ENCODE measurements at regions not wholly inside any gene's neighbourhood (a gene's known extent, or its start where the extent isn't known, plus 50 kb on each side); places are given as distances from the start of the nearest gene placed in this dataset.
A peak's percentile ranks its signal among the peaks of the same experiment; 100 is the strongest.

DNA sequence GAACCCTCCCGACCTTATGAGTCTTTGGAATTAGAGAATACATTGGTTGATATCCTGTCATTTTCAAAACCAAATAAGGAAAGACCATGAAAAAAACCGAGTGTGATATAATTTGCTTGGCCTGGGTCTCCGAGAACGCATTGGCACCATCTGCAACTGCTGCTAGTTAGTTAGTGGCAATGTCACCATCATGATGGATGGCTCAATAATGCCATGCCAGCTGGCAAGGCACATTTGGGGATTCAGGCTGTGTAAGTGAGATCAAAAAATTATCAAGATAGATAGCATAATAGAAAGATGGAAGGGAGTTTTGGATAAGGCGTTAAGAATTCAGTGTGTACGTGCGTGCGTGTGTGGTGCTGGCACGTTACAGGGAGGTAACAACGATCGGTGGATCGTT, 134.7 kb upstream of the TCERG1L start:
- no peak for DNase-seq

DNA sequence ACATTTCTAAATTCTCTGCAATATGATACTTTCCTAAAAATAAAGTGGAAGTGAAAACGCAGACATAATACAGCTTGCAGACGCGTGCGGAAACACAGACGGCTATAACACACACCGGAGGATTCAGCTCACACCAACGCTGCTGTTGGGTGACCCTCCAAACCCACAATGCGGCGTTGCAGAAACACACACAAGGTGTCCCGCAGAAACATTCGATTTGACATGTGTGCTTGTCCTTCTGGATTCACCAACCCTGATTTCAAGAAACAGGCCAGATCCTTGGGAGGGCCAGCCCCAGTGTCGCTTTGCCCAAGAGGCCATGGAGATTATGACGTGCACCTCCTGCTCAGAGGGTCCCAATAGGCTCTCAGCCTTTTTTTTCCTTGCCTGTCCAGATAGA, 136.7 kb upstream of the TCERG1L start:
- no peak for DNase-seq

DNA sequence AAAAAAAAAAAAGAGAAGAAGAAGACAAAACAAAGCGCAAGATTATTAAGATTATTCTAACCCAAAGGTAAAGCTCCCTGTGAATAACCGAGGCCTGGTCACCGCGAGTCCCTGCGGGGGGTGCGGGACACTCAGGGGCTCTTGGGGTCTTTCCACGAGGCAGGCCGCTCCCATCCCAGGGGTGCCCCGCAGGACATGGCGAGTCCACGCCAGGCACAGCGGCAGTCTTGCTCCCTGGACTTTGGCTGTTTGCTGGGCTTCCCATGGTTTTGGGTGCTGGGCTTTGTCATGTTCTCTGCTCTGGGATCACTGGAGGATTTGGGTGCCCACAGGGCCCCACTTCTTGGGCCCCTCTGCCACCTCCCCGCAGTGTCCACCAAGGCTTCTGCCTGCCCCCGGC, 137.4 kb upstream of the TCERG1L start:
- no peak for DNase-seq

DNA sequence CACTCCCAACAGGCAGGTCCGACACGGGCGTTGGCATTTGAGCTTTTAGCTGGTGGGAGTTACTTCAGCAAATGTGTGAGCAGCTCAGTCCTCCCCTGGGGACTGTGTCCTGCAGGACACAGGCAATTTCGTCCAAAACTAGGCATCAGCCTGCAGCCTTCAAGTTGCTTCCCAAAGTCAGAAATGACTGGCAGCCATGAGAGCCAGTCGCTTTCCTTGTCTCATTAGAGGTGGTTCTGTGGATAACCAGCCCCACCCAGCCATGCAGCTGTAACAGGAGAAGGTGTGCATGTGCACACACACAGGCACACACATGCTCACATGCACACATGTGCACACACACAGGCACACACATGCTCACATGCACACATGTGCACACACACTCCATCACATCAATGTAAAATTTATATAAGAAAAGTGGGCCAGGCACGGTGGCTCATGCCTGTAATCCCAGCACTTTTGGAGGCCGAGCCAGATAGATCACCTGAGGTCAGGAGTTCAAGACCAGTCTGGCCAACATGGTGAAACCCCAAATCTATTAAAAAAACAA, 138.8 kb upstream of the TCERG1L start:
- no peak for DNase-seq

DNA sequence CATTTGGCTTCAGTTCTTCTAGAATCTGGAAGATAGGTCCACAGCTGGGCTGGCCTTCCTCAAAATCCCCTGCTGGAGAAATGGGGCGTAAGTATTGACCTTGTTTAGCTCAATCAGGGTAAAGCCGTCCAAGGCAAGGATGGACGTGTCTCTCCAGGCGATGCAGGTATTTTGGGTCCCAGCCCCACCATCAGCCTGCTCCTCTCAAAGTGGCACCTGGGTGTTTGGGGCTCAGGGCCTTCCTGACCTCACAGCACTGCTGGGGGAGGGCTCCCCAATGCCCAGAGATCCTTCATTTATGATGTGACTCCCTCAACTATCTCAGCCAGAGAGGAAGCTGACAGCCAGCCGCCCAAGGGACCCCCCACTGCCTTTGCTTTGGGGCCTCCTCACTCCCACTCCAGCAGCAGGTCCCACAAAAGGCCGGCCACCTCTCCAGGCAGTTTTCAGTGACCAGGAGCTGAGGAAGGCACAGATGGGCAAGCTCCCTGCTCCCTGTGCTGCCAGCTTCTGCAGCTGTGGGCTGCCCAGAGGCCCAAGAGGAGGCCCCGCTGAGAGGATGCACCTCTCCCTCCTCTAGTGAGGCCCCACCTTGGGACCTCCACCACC, 140.0 kb upstream of the TCERG1L start:
- DNase-seq = no peak

DNA sequence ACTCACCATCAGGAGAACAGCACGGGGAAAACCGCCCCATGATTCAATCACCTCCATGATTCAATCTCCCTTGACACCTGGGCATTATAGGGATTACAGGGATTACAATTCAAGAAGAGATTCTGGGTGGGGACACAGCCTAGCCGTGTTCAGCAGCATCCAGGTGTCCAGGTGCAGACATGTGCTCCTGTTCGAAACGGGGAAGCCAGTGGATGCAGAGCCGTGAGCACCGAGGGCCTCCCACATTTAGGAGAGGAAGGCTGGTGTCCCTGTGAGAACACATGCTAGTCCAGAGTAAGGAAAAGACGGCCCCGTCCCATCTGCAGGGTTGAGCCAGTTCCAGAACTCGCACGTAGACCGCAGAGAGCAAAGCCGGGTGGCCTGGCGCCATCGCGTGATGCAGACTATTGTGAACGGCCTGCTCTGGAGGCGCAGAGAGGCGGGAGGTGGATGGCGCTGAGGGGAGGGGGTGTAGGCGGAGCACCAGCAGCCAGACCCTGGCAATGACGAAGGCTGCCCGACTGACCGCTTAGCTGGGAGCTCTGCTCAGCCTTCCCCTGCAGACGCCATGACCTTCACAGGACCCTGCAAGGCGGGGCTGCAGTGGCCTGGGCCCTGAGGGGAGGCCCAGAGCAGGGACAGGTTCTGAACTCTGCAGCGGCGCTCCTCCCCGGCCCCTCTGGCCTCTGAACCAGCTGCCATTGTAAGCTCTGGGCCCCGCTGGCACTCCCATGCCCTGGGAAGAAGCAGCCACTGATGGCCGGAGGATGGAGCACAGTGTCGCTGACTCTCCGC, 141.6 kb upstream of the TCERG1L start:
- DNase-seq = no peak

DNA sequence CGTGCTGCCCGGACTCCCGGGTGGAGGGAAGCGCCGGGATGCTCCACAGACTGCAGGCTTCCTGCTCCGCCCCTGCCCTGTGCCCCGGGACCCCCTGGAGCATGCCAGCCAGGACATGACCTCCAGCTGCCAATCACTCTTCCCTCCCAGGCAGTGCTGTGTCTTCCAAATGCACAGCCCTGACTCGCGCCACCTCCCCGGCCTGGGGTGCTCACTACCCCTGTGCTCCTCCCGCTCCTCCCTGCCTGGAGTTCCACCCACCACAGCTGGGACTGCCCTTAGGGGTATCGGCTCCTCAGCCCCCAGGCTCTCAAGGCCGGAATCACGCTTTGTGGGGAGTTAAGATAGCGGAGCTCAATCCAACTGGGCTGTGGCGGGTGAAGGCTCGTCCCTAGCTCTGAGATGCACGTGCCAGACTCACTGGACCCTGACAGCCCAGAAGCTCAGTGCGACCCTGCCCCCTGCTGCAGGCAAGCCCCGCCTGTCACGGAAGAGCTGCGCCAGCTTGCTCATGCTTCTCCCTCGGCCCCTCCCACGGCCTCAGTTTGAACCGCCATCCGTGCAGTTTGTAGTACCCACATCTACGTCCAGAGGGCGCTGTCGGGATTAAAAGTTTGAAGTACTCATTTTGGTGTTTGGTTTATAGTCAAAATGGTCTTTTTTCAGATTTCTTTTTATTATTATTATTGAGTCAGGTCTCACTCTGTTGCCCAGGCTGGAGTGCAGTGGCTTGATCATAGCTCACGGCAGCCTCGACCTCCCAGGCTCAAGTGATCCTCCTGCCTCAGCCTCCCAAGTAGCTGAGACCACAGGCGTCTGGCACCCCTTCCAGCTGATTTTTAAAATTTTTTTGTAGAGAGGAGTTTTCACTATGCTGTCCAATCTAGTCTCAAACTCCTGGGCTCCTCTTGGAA, 142.5 kb upstream of the TCERG1L start:
- DNase-seq = peak; percentile 72

DNA sequence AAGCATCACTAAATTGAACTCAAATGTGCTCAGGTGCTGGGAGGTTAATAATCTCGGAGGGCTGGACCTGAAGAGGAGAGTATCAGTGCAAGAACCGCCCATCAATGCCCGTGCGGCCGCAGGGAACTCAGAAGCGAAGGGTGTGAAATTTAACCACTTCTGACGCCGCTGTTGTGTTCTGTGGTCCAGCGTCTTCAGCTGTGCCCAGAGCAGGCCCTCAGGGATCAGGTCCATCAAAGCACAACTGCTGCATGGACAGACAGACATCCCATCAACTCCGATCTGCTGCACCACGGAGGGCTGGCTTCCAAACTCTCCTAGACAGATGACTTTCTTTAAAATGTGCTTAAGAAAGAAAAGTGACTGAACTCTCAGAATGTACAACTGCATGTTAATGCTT, 144.9 kb upstream of the TCERG1L start:
- DNase-seq = no peak

DNA sequence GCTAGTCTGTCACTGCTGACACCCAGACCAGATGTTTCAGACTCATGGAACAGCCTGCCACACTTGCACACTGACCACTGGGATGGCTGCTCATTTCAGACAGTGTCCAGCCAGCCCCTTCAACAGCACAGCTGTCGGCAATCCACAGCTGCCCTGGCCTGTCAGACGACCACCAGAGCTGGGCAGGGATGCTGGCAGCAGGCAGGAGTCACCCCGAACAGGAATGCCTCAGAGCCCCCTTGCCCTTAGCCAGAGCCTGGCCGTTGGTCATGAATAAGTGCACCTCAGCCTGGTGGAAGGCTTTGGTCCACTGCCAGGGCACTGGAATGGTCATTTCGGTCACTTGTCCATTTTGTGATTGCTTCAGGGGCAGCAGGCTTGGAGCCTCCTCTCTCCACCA, 149.6 kb upstream of the TCERG1L start:
- no peak for DNase-seq

DNA sequence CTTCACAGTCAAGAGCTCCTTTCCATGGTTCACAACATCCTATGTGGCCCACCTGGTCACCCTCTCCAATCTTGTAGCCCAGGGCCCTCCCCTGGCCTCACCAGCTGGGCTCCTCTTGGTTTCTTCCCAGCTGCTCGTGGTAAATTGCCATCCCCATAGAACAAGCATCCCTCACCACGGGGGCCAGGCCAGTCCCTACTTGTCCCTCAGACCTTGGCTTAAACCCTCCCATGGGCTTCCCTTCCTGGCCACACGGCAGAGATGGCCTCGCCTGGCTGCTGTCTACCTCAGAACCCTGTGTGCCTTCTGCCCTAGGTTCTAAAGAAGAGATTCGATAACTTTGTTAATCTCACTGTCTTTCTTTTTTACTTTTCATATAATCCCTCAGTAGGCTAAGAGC, 153.3 kb upstream of the TCERG1L start:
- no peak for DNase-seq

DNA sequence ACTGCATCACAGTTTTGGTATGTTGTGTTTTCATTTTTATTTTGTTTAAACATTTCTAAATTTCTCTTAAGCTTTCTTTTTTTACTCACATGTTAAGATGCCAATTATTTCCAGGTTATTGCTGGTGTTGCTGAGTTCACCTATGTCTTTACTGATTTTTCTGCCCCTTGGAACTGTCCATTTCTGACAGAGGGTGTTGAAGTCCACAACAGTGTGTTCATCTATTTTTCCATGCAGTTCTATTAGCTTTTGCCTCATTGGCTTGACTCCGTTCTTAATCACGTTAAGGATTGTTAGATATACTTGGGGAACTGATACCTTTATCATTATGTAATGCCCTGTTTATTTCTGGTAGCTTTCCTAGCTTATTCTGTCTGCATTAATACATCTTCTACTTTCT, 158.0 kb upstream of the TCERG1L start:
- DNase-seq = no peak

DNA sequence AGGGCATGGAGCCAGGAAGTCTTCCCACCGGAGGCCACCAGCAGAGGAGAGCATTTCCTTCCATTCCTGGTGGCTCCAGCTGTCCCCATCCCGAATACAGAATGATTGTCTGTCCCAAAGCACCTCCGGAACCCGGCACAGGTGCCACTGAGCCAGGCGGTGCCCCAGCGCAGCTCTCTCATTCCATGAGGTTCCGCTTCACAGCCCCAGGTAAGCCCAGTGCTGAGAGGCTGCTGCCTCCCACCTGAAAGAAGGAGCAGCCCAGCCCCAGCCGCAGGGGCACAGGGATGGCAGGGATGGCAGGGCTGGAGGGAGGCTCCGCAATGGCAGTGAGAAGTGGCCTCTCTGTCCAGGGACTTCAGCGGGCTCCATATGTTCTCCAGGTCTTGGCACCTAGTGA, 162.1 kb upstream of the TCERG1L start:
- no peak for DNase-seq

DNA sequence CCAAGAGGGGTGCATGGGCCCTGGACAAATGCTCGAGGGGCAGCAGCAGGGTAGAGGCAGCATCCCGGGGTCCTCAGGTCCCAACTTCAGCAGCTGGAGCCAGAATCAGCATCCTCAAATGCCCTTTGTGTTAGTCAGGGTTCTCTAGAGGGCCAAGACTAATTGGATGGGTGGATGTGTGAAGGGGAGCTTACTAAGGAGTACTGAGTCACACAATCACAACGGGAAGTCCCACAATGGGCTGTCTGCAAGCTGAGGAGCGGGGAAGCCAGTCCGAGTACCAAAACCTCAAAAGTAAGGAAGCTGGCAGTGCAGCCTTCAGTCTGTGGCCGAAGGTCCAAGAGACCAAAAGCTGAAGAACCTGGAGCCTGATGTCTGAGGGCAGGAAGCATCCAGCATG, 162.9 kb upstream of the TCERG1L start:
- no peak for DNase-seq

DNA sequence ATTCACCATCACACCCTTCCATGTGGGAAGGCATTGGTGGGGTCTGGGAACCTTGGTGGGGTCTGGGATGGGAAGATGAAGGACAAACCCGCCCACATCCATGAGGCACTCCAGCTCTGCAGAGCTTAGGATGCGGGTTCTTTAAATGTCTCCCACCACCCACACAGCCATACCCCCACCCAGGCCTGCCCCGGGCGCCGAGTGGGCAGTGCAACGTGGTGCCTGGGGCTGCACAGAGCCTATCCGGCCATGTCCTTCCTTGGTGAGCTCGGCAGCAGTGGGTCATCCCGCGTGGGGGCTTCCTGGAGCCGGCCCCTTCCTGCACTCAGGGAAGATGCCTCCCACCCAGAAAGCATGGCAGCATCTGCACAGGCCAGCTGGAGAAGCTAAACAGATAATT, 163.5 kb upstream of the TCERG1L start:
- no peak for DNase-seq

DNA sequence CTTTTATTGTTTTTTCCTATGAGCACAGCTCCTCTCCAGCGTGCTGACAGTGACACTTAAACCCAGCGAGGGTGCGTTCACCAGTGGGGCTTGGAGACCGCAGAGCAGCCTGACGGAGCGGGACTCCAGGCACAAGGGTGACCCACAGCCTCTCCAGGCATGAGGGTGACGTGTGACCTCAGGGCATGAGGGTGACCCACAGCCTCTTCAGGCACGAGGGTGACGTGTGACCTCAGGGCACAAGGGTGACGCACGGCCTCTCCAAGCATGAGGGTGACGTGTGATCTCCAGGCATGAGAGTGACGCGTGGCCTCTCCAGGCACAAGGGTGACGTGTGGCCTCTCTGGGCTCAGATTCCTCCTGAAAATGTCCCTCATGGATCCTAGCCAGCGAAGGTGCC, 164.3 kb upstream of the TCERG1L start:
- no peak for DNase-seq

DNA sequence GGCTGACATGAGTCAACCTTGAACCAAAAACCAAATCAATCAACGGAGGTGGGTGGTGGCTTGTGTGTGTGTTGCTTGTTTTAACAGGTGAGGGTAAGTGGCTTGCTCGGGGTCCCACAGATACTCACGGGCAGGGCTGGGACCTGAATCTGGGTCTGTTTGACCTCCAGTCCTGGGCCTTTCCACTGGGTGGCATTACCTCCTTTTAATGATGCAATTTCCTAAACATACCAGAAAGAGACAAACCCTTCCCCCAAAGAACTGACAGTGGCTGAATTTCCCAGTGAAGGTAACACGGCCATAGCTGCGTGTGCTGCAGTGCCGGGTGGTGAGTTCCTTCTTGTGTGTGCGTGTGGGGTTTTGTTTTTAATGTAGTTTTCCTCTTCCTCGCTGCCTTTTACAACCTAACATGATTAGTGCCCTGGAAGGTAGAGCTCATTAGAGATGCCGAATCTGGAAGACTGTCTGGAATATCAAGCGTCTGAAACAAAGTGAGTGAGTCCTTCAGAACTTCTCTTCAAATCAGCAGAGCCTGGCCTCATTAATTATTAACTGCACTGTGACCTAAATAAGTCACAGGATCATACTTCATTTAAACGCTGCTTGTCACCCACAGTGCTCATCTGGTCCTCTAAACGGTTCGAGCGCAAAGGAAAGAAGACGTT, 166.1 kb upstream of the TCERG1L start:
- no peak for DNase-seq

DNA sequence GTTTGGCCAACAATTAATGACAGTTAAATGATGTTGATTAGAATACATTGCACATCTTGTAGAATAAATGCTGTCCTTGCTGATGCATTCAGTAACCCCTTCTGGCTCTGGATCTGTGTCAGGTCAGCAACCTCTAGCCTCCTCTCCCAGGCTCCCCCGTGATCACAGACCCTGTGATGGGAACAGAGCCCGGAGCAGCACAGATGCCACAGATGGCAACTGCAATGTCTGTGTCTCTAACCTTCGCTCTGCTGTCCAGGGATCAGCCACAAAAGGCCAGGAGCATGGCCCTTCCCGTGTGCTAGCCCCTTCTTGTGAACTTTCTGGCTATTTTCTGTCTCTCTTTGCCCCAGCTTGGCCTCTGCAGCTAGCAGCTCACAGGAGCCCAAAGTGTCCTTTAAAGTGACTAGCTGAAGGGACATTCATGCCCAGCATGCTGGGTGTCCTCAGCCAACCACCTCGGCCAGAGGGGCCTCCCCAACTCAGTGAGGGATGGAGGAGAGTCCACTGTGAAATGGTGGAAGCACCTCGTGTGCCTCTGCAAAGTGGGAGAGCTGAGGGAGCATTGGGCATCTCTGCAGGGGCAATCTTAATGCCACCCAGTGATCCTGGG, 167.0 kb upstream of the TCERG1L start:
- no peak for DNase-seq

DNA sequence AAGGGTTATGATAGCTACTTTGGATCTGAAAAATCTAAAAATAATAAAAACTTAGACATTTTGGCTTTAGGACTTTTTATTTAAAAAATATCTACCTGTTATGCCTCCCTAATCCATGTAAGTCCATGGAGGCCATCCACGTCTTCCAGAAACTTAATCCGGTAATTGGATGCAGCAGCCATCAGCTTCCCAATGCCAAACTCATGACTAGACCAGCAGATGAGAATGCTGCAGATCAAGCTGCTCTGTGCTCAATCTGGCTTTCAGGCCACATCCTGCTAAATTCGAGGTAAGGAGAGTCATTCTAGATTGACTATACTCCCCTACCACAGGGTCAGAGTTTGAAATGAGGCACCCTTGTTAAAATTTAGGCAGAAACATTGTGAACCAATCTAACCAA, 168.5 kb upstream of the TCERG1L start:
- DNase-seq = no peak

DNA sequence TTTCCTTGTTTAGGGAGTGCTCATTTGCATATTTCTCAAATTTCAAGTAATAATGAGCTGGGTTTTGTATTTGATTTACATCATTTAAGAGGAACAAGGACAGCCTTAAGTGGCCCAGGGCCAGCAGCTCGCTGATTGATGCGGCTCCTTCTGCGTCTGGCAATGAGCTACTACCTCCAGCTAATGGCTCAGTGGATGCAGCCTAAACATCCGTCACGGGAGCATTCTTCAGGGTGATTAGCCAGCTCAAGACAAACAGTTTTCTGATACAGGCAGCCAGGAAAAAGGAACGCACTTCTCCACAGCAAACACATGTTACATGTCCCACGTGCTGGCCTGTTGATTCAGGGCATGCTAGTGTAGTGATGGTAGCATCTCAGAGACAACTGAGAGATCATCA, 169.3 kb upstream of the TCERG1L start:
- no peak for DNase-seq

DNA sequence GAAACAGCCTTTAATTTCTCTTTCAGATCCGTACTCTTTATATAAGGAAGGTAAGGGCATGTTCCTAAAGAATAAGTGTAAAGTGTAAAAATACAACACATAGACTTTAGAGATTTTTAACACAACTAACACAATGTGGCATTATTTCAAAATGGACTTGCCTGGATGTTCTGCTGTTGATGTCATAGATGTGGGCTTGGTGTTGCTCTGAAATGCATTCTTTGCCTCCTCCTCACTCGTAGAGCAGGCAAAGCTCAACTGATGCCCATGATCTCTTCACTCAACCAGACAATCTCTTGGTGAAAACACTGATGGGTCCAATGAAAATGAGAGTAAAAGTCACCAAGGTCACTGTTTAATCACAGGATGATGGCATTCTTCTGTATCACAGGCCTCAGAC, 174.2 kb upstream of the TCERG1L start:
- DNase-seq = no peak

DNA sequence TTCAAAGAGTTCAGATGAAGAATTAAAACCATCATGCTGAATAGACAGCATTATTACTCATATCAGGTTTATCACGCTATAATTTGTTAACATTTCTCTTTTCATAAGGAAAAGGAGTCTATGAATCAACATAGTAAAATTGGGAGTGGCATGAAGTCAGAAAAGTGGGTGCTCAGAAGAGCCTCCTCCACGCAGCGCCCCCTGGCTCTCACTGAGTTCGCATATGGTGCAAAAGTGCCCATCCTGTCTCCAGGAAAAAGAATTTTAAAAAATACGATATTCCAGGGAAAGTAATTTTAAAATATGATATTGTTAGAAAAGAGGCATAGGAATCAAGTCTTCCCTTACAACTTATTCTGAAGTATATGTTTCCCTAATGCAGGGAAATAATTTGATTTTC, 176.3 kb upstream of the TCERG1L start:
- no peak for DNase-seq

DNA sequence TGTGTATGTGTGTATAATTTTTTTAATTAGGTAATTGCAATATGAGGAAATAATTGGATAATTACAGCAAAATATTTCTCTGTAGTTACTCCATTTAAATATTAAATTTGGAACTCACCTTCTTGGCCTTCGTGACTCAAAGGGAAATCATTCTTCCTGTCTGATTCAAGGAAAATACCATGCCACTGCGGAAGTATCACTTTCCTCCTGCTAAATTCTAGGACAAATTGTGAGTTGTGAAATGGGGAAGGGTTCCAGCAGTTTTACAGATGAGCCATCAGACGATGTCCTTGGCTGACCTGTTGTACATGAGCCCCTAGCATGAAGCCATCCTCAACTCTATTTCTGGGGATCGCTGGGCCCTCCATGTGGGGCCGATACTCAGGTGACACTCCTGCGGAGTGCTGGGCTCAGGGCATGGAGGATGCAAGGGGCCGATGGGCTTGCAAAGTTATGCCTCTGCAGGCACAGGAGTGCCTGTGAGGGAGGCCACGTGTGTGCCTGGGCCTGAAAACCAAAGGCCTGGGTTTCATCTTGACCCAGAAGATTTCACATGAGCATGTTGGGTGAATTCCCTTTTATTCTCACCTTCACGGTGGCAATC, 179.6 kb upstream of the TCERG1L start:
- no peak for DNase-seq

All from stimulated activated CD4-positive, alpha-beta T cell treated with anti-CD3 and anti-CD28 coated beads, Interleukin-4, amount 100 ng/mL, for 1 hour (primary cell).